Endothelial cell of umbilical vein (primary cell): ENCODE measurements at regions not wholly inside any gene's neighbourhood (a gene's known extent, or its start where the extent isn't known, plus 50 kb on each side); places are given as distances from the start of the nearest gene placed in this dataset.

Experiments
- BruUV-seq: library from RNA; stranded (reverse); fragments of 400-500 nt; replicated peaks from 2 replicates; lab custom pipeline; 2021; lab: Mats Ljungman, UMichigan
- CTCF ChIA-PET: fragments of 300-600, 350-600 bp; sonication (Branson Sonifier 250); formaldehyde crosslinking; loops from one replicate; lab custom pipeline; 2021; ENCODE audit warnings: antibody characterized with exemption, inconsistent platforms; lab: Charles Lee
- POLR2A ChIA-PET: fragments of 300-600, 350-600 bp; sonication (Branson Sonifier 250); formaldehyde crosslinking; loops from one replicate; lab custom pipeline; 2021; ENCODE audit warnings: antibody characterized with exemption, inconsistent platforms; lab: Charles Lee
- DNase-seq: peaks from one replicate; pipeline ENCODE4 v3.0.0-alpha.2; 2011; ENCODE audit warnings: low read depth, low spot score
- FAIRE-seq: peaks from 2 replicates; lab custom pipeline; 2011; peaks lifted over from hg19 to GRCh38; lab: Jason Lieb, UNC
- H2AFZ ChIP-seq: 2 replicates; pipeline ENCODE4 v1.6.0; 2012; ENCODE audit warnings: low read depth, low read length, control low read depth, inconsistent platforms
- H3K27ac ChIP-seq: 2 replicates; pipeline ENCODE4 v1.5.1; 2011; ENCODE audit warnings: low read depth, mild to moderate bottlenecking, control low read depth, low read length, moderate library complexity; ENCODE audit not compliant: insufficient read depth
- H3K27me3 ChIP-seq, 2 experiments: 2 replicates each; pipeline versions ENCODE4 v1.6.0 to v1.6.1; 2011; ENCODE audit warnings: low read length in 2 of 2, mixed read lengths in 1 of 2; ENCODE audit not compliant: control insufficient read depth in 2 of 2, insufficient read depth in 2 of 2
- H3K36me3 ChIP-seq, 2 experiments: 2 replicates in 1 of 2; 3 replicates in 1 of 2; pipeline ENCODE4 v1.5.1; 2011; ENCODE audit warnings: low read length in 2 of 2, mild to moderate bottlenecking in 1 of 2, moderate library complexity in 1 of 2; ENCODE audit not compliant: control insufficient read depth in 2 of 2, insufficient read depth in 2 of 2; ENCODE audit errors: extremely low read depth in 1 of 2
- H3K4me1 ChIP-seq: 3 replicates; pipeline ENCODE4 v1.5.1; 2011; ENCODE audit warnings: mild to moderate bottlenecking, low read length; ENCODE audit not compliant: control insufficient read depth, insufficient read depth; ENCODE audit errors: extremely low read depth
- H3K4me2 ChIP-seq: 2 replicates; pipeline ENCODE4 v1.6.1; 2011; ENCODE audit warnings: low read length, control low read depth, mixed read lengths; ENCODE audit not compliant: insufficient read depth
- H3K4me3 ChIP-seq, 3 experiments: fragments of 200-600 bp in 1 of 3; sonication (generic), shearing (Covaris generic) in 1 of 3; replicated peaks in 1 of 3; 2 replicates each; pipeline ENCODE4 v1.5.1; 2011 to 2016; ENCODE audit warnings: control low read depth in 3 of 3, low read length in 3 of 3, mild to moderate bottlenecking in 2 of 3, inconsistent platforms in 1 of 3, low read depth in 1 of 3, moderate library complexity in 1 of 3; ENCODE audit not compliant: insufficient read depth in 1 of 3
- H3K79me2 ChIP-seq: 2 replicates; pipeline ENCODE4 v1.6.0; 2012; ENCODE audit warnings: low read length, inconsistent platforms; ENCODE audit not compliant: control insufficient read depth, insufficient read depth
- H3K9ac ChIP-seq: replicated peaks from 2 replicates; pipeline ENCODE3; 2011; ENCODE audit warnings: low read length, control low read depth; ENCODE audit not compliant: insufficient read depth; ENCODE audit errors: extremely low read depth
- H3K9me1 ChIP-seq: replicated peaks from 3 replicates; pipeline ENCODE4 v1.6.0; 2011; ENCODE audit warnings: mild to moderate bottlenecking, low read length; ENCODE audit not compliant: control insufficient read depth, insufficient read depth; ENCODE audit errors: extremely low read depth
- H3K9me3 ChIP-seq: replicated peaks from 2 replicates; pipeline ENCODE4 v1.5.1; 2012; ENCODE audit warnings: low read length, inconsistent platforms; ENCODE audit not compliant: control insufficient read depth, insufficient read depth
- H4K20me1 ChIP-seq: replicated peaks from 2 replicates; pipeline ENCODE3; 2011; ENCODE audit warnings: mild to moderate bottlenecking, low read length; ENCODE audit not compliant: control insufficient read depth, insufficient read depth; ENCODE audit errors: extremely low read depth
- CTCF ChIP-seq, 2 donors: IDR thresholded peaks; 1 replicate in 1 of 2; 2 replicates in 1 of 2; pipeline ENCODE4 v1.5.1; 2011; ENCODE audit warnings: low read length in 2 of 2, mild to moderate bottlenecking in 2 of 2, moderate library complexity in 2 of 2, control low read depth in 1 of 2, inconsistent platforms in 1 of 2, low read depth in 1 of 2; ENCODE audit not compliant: insufficient read depth in 1 of 2; ENCODE audit errors: extremely low read depth in 1 of 2
- EZH2 ChIP-seq: IDR thresholded peaks from 2 replicates; pipeline ENCODE4 v1.6.1; 2012; ENCODE audit warnings: borderline replicate concordance, low read depth, mild to moderate bottlenecking, moderate library complexity, low read length, inconsistent platforms; ENCODE audit not compliant: severe bottlenecking
- FOS ChIP-seq: IDR thresholded peaks from 2 replicates; pipeline ENCODE4 v1.6.1; 2011; ENCODE audit warnings: mild to moderate bottlenecking, low read length, moderate library complexity, borderline replicate concordance; ENCODE audit not compliant: insufficient read depth
- GATA2 ChIP-seq: IDR thresholded peaks from 2 replicates; pipeline ENCODE4 v1.7.0; 2011; ENCODE audit warnings: low read depth, mild to moderate bottlenecking, moderate library complexity, mixed read lengths, low read length; ENCODE audit not compliant: insufficient read length, insufficient read depth
- JUN ChIP-seq: IDR thresholded peaks from 2 replicates; pipeline ENCODE4 v1.6.1; 2011; ENCODE audit warnings: borderline replicate concordance, low read depth; ENCODE audit not compliant: insufficient read length, insufficient read depth
- MAX ChIP-seq: IDR thresholded peaks from 2 replicates; pipeline ENCODE4 v1.6.1; 2011; ENCODE audit not compliant: insufficient read depth, insufficient read length
- MYC ChIP-seq: IDR thresholded peaks from one replicate; pipeline ENCODE4 v1.6.1; 2011; ENCODE audit warnings: mild to moderate bottlenecking, low read depth, low read length
- POLR2A ChIP-seq: IDR thresholded peaks from 2 replicates; pipeline ENCODE4 v1.6.1; 2012; ENCODE audit warnings: low read depth, mild to moderate bottlenecking, control low read depth, low read length
- POLR2AphosphoS5 ChIP-seq: IDR thresholded peaks from 2 replicates; pipeline ENCODE4 v1.6.1; 2012; ENCODE audit warnings: low read depth, mild to moderate bottlenecking, control low read depth, low read length, moderate library complexity; ENCODE audit not compliant: insufficient read depth
- dilution Hi-C: fragments of 300-500 bp; cut with MboI; formaldehyde crosslinking; loops from one replicate; pipeline ENCODE4 v1.15.0; 2019; ENCODE audit warnings: low sequenced_read_pairs; ENCODE audit not compliant: extremely low pct_ligation_motif_present
- intact Hi-C: fragments of 100-400 bp; cut with micrococcal nuclease; formaldehyde crosslinking; loops from one replicate; pipeline ENCODE4 v1.10.0; 2022

GRCh38 chr4:79235095-79235494 is 90.8 kb downstream of the NAA11 start:
- intact Hi-C loops: no loop called here
- no peaks in the 10 kb centered on the region for H3K9me1 ChIP-seq
- no peaks in the 10 kb centered on the region for H3K9me3 ChIP-seq
- dilution Hi-C loops: no loop called here
- no peak overlapping the region for H3K4me2 ChIP-seq
- H3K9ac ChIP-seq: no peak overlapping the region
- BruUV-seq: no TSS peak
- FAIRE-seq: no peak
- H3K4me1 ChIP-seq: no peaks in the 10 kb centered on the region
- H3K36me3 ChIP-seq: no peaks in the 10 kb centered on the region
- H3K4me3 ChIP-seq: no peak overlapping the region
- ChIA-PET CTCF (no interaction called here), POLR2A (no interaction called here)
- TF ChIP-seq MAX (no peak), CTCF (IDR thresholded peaks at IDR 0.05; ENCODE audit: extremely low read depth in 1 of 2, insufficient read depth in 1 of 2, low read depth in 1 of 2, low read length in 2 of 2) (no peak), FOS (no peak), EZH2 (no peak), JUN (no peak), POLR2AphosphoS5 (no peak), POLR2A (no peak), MYC (no peak), GATA2 (no peak)
- DNase-seq: no peak
- no peak overlapping the region for H2AFZ ChIP-seq
- H3K79me2 ChIP-seq: no peaks in the 10 kb centered on the region
- H3K27ac ChIP-seq: no peak overlapping the region
- no peaks in the 10 kb centered on the region for H3K27me3 ChIP-seq
- no peaks in the 10 kb centered on the region for H4K20me1 ChIP-seq
